ENCODE measurements at regions not wholly inside any gene's neighbourhood (a gene's known extent, or its start where the extent isn't known, plus 50 kb on each side); places are given as distances from the start of the nearest gene placed in this dataset.
A peak's percentile ranks its signal among the peaks of the same experiment; 100 is the strongest.

- intact Hi-C loops (cut with DNase I): no loop called here
- no peak for DNase-seq (ENCODE audit: low spot score)
- TF ChIP-seq, protein P1, sequence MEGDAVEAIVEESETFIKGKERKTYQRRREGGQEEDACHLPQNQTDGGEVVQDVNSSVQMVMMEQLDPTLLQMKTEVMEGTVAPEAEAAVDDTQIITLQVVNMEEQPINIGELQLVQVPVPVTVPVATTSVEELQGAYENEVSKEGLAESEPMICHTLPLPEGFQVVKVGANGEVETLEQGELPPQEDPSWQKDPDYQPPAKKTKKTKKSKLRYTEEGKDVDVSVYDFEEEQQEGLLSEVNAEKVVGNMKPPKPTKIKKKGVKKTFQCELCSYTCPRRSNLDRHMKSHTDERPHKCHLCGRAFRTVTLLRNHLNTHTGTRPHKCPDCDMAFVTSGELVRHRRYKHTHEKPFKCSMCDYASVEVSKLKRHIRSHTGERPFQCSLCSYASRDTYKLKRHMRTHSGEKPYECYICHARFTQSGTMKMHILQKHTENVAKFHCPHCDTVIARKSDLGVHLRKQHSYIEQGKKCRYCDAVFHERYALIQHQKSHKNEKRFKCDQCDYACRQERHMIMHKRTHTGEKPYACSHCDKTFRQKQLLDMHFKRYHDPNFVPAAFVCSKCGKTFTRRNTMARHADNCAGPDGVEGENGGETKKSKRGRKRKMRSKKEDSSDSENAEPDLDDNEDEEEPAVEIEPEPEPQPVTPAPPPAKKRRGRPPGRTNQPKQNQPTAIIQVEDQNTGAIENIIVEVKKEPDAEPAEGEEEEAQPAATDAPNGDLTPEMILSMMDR (IDR thresholded peaks at IDR 0.05): no peak
- TF ChIP-seq POLR2AphosphoS5 (IDR thresholded peaks at IDR 0.05): no peak
- no peak for TF ChIP-seq POLR2A (IDR thresholded peaks at IDR 0.05)
Measured at GRCh38 chr12:27382924-27383323, 50.3 kb downstream of the BMAL2 start.

DNA sequence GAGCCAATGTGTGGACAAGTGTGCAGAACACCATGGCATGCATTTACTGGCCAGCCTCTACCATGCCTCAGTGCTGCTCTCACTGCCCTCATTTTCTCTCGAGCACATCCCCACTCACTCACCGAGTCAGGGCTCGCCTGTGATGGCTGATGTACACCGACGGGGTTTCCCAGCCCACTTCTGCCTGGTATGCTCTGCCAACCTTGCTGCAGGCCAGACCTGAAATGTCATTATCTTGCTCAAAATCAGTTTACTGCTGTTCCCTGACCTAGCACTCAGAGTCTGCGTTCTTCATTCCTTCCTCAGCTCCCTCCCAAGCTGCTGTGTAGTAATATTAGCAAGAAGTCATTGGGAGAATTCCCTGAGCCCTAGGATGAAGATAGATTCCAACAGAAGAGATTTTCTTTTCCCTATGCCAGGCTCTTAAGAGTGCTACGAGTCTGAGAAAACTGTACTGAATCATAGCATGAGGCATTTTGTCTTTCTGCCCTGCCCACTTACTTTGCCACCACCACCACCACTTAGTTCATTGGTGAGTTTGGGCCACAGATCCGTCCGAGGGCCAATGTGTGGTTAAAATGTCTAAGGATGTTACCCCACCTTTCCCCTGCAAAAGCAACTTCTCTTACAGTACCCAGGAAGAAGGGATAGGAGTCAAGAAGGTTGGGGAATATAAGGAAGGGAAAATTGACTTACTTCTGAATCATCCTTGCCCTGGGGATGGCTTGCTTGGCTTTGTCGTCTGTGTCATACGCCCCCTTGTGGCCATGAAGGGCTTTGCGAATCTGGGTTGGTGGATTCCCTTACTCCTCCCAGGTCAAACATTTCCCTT, 51.0 kb downstream of the BMAL2 start:
- intact Hi-C loops (cut with DNase I): no loop called here
- Histone ChIP-seq H3K27me3 (replicated peaks; ENCODE audit: insufficient read depth) (no peaks in the 10 kb centered on the region), H3K4me1 (replicated peaks) (no peaks in the 10 kb centered on the region), H3K27ac (no peak overlapping the region), H3K36me3 (no peaks in the 10 kb centered on the region), H3K4me3 (no peak overlapping the region), H3K9me3 (no peaks in the 10 kb centered on the region)
- WGBS: 62% methylated on average over 12 of the region's 12 CpGs
- TF ChIP-seq, protein P1 (IDR thresholded peaks at IDR 0.05): peak; percentile 41 to 79 (median 61)
- TF ChIP-seq POLR2AphosphoS5 (IDR thresholded peaks at IDR 0.05): no peak
- peak; percentile 38 for DNase-seq (ENCODE audit: low spot score)

More at GRCh38 chr12:27382924-27383323, 50.3 kb downstream of the BMAL2 start:
- Histone ChIP-seq H3K4me1 (replicated peaks) (no peaks in the 10 kb centered on the region), H3K36me3 (no peaks in the 10 kb centered on the region), H3K27ac (no peak overlapping the region), H3K27me3 (replicated peaks; ENCODE audit: insufficient read depth) (no peaks in the 10 kb centered on the region), H3K9me3 (no peaks in the 10 kb centered on the region), H3K4me3 (no peak overlapping the region)
- WGBS: 95% methylated on average over 3 of the region's 3 CpGs

GRCh38 chr12:27384261-27384590, 51.6 kb downstream of the BMAL2 start:
- Histone ChIP-seq H3K27me3 (replicated peaks; ENCODE audit: insufficient read depth) (no peaks in the 10 kb centered on the region), H3K36me3 (no peaks in the 10 kb centered on the region), H3K27ac (no peak overlapping the region), H3K4me1 (replicated peaks) (no peaks in the 10 kb centered on the region), H3K4me3 (no peak overlapping the region), H3K9me3 (no peaks in the 10 kb centered on the region)
- TF ChIP-seq POLR2A (IDR thresholded peaks at IDR 0.05) (no peak), POLR2AphosphoS5 (IDR thresholded peaks at IDR 0.05) (no peak)
- TF ChIP-seq, protein P1 (IDR thresholded peaks at IDR 0.05): no peak
- WGBS: 94% methylated on average over 1 of the region's 1 CpG
- no peak for DNase-seq (ENCODE audit: low spot score)
- intact Hi-C loops (cut with DNase I): no loop called here

DNA sequence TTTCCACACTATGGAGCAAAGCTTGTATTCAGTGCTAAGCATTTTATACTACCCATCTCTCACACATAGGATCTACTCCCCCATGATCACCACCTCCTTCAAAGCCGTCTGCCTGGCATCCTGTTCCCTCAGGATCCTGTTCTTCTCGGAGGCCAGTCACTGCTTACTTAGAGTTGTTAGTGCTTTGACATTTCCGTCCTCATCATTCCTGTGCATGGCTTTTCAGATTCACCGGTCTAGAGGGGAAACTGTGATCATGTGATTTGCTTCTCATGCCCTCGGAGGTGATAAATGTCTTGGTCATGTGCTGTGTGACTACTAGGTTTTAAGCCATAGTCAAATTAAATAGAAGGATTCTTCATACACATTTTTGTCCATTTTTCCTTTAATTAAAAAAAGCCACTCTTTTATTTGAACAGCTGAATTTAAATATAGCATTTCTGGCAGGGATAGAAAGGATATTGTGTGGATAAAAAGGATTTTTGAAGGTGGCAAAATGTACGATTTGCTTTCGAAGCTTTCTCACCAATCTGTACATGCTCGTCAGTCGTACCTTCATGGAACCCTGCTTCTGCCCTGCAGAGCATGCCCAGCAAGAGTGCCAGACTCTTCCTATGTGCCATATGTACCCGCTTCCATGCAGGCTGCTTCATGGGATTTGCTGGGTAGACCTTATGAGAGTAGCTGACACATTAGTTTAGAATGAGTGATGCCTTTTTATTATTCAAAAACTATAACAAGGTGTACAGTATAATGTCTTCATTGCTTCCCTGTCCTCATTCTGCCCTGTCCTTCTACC, 53.3 kb downstream of the BMAL2 start:
- Histone ChIP-seq H3K27me3 (replicated peaks; ENCODE audit: insufficient read depth) (no peaks in the 10 kb centered on the region), H3K4me1 (replicated peaks) (no peaks in the 10 kb centered on the region), H3K27ac (no peak overlapping the region), H3K9me3 (no peaks in the 10 kb centered on the region), H3K36me3 (no peaks in the 10 kb centered on the region), H3K4me3 (no peak overlapping the region)
- no peak for TF ChIP-seq POLR2AphosphoS5 (IDR thresholded peaks at IDR 0.05)
- TF ChIP-seq POLR2A (IDR thresholded peaks at IDR 0.05): no peak
- TF ChIP-seq, protein P1 (IDR thresholded peaks at IDR 0.05): no peak
- WGBS: 86% methylated on average over 10 of the region's 10 CpGs
- DNase-seq (ENCODE audit: low spot score): no peak
- intact Hi-C loops (cut with DNase I): no loop called here
